ENCODE measurements at regions not wholly inside any gene's neighbourhood (a gene's known extent, or its start where the extent isn't known, plus 50 kb on each side); places are given as distances from the start of the nearest gene placed in this dataset.
"Not testable (repeated sequence)": the region's sequence is repeated elsewhere in the genome, so short reads cannot be mapped to it uniquely, and the experiment has no call there.

DNA sequence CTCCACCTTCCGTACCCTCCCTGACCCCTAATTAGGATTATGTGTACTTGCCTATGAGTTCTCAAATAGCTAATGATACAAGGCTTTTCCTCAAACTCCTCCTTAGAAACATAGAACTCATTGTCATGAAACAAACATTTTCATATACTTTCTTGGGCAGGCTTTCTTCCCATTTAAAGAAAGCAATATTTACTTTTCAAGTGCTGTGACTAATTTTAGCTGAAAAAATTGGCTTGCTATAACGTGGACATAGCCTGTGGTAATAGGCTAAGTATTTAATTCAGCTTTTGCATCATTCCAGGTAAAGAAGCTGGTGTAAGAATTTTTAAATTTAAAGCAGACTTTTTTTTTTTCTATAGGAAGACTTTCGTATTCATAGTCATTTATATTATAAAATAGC, 208.7 kb downstream of the SOX2 start:
- DNase-seq (ENCODE audit: low read depth): no peak

GRCh38 chr3:181921220-181921619, 209.5 kb downstream of the SOX2 start:
- no peak for DNase-seq (ENCODE audit: low read depth)

GRCh38 chr3:181925841-181926240, 214.1 kb downstream of the SOX2 start:
- not testable (repeated sequence) for DNase-seq (ENCODE audit: low read depth)

GRCh38 chr3:181929501-181929900, 217.8 kb downstream of the SOX2 start:
- no peak for DNase-seq (ENCODE audit: low read depth)

DNA sequence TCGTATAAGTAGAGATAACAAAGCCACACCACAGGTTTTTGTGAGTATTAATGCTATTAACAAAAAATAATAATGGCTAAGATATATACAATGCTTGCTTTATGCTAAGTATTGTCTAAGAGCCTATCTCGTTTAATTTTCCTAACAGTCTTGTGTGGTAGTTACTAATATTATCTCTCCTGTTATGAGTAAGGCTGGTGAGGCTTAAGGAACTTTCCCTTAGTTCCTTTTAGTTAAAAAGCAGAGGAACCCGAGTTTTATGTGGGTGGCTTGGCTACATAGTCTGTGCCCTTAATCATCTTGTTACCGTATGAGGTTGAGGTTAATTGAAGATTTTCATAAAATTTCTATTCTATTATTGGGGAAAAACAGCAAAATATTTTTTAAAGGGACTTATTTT, 218.4 kb downstream of the SOX2 start:
- no peak for DNase-seq (ENCODE audit: low read depth)

GRCh38 chr3:181932039-181932438, 220.3 kb downstream of the SOX2 start:
- DNase-seq (ENCODE audit: low read depth): no peak

- DNase-seq (ENCODE audit: low read depth): no peak
Measured at GRCh38 chr3:181933052-181933618, 221.4 kb downstream of the SOX2 start.

- DNase-seq (ENCODE audit: low read depth): no peak
Measured at GRCh38 chr3:181935915-181936314, 224.2 kb downstream of the SOX2 start.

DNA sequence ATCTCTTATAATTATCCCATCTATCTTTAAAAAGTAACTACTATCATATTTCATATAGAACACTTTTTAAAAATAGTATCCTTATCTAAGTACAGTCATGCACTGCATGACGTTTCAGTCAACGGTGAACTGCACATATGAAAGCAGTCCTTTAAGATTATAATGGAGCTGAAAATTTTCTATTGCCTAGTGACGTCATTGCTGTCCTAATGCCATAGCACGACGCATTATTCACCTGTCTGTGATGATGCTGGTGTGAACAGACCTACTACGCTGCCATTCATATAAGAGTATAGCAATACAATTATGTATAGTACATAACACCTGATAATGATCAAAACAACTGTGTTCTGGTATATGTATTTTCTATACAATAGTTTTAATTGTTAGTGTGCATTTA, 225.0 kb downstream of the SOX2 start:
- DNase-seq (ENCODE audit: low read depth): no peak

DNA sequence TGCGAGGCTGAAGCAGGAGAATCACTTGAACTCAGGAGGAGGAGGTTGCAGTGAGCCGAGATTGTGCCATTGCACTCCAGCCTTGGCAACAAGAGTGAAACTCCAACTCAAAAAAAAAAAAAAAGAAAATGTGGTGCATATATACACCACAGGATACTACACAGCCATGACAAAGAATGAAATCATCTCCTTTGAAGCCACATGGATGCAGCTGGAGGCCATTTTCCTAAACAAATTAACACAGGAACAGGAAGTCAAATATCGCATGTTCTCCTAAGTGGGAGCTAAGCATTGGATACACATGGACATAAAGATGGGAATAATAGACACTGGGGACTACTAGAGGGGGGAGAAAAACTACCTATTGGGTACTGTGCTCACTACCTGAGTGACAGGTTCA, 226.9 kb downstream of the SOX2 start:
- not testable (repeated sequence) for DNase-seq (ENCODE audit: low read depth)

DNA sequence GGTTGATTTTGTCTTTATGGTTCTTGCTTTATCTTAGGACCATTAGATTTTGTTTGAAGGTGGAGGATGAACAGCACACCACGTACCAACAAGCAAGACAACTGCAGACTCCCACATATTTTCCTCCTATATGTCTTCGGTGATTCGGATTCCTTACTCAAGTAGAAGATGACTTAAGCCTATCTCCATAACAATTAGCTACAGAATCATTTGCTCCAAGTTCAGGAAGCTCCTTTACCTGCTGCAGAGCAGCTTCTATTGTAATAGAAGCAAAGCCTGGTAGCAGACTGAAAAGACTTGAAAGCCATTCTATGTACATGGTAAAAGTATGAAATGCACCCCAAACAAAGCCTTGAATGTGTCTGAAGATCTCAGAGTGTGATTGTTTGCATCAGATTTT, 229.0 kb downstream of the SOX2 start:
- DNase-seq (ENCODE audit: low read depth): no peak

DNA sequence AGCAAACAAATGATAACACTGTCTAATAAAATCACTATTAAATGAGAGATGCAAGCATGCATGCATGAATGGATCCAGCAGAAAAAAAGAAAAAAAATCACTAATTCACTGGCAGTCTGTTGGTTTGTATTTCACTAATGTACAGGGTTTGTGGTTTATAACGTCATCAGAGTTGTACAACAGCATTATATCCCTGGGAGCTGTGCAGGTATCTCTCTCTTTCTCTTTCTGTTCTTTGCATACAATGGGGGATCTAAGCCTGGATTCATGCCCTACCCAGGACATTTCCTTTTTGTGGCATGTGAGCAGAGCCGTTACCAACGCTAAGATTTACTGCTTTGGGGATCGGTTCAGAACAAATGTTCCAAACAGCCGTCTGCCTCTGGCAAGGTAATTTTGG, 229.5 kb downstream of the SOX2 start:
- DNase-seq (ENCODE audit: low read depth): no peak

GRCh38 chr3:181943285-181943684, 231.6 kb downstream of the SOX2 start:
- DNase-seq (ENCODE audit: low read depth): no peak

DNA sequence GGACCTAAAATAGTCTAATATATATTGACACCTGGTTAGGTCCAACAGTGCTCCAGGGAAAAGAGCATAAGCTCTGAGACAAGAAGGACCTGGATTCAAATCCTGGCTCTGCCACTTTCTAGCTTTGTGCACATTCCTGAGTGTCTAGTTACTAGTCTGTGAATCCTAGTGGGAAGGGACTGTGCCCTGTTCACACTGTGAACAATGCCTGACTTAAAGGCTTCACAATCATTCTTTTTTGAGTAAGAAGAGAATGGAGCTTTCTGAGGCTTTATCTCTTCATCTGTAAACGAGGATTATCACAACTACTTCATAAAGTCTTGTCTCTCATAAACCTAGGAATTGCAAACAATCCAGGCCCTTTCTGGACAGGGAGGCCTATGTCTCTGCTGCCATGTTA, 235.9 kb downstream of the SOX2 start:
- no peak for DNase-seq (ENCODE audit: low read depth)

DNA sequence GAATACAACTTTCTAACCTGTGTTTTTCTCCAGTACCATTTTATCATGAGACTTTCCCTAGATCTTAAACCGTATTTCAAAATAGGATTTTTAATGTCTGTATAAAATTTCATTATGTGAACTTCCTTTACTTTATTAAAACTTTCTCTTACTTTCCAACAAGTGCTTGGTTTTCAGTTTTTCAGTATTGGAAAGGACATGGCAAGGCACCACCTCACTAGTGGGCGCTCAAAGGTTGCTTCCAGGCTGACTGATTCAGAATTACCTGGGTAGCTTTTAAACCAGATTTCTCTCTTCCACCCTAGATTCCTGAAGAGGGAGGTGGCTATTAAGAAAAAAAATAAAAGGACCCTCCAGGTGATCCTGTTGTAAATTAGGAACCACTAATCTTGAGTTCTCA, 236.6 kb downstream of the SOX2 start:
- DNase-seq (ENCODE audit: low read depth): no peak

DNA sequence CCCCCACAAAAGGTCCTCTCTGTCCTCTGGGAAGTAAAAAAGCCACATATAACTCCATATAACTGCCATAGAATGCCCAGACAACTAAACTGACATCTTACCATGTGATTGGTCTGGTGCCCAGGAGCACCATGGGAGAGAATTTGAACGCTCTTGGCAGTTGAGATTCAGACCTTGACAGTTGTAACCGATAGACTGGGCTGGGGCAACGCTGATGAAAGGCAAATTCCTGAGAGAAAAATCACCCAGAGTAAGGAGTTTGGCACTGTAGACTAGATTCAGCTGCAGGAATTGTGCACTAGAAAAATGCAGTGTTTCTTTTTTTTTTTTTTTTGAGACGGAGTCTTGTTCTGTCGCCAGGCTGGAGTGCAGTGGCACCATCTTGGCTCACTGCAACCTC, 240.5 kb downstream of the SOX2 start:
- no peak for DNase-seq (ENCODE audit: low read depth)

GRCh38 chr3:181952929-181953328, 241.2 kb downstream of the SOX2 start:
- DNase-seq (ENCODE audit: low read depth): no peak

- DNase-seq (ENCODE audit: low read depth): no peak
Measured at GRCh38 chr3:181955566-181955965, 243.8 kb downstream of the SOX2 start.

DNA sequence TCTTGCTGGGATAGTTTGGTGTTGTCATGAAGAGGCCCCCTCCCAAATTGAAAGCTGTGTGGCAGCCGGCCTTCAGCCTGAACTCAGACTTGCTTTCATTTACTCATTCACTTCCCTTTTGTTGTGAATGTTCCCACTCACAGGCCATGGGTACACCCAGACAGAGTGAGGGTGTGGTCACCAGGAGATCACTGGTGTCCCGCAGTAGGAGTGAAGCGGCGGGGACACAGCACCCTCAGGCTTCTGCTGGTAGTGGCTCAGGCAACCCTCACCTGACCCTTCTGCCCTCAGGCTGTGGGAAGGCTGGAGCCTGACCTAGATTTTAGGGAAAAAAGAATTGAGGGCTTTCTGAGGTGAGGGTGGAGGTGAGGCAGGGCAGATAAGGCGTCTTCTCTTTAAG, 244.4 kb downstream of the SOX2 start:
- no peak for DNase-seq (ENCODE audit: low read depth)

DNA sequence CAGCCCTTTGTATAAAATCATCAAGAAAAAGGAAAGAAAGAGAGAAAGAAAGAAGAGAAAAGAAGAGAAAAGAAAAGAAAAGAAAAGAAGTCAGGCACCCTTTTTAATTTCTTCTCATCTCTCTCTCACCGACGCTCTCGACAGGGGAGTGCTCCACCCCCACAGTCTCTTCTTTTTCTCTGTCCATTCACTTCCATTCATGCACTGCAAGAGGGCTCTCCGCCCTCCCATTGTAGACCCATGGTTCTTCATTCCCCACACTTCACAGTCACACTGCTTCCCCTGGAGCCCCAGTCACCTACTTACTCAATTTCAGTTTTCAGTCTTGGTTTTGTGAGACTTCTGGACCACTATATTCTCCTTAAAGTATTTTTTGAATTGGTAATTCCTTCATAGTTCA, 254.7 kb downstream of the SOX2 start:
- DNase-seq (ENCODE audit: low read depth): no peak

DNA sequence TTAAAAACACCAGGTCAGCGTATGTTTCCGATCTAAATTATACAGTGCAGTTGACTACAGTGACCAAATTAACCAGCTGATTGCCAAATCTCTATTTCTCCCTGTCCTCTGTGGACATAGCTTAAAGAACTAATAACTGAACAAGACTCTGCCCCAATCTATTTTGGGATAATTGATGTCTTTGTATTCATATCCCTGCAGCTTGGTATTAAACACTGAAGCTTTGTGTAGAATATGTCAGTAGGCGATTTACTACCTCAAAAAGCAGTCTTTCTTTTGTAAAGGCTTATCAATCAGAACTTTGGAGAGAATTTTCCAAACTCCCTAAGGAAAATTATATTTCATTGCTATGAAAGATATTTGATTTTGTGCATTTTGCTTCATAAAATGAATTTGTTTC, 258.2 kb downstream of the SOX2 start:
- DNase-seq (ENCODE audit: low read depth): no peak

GRCh38 chr3:181971424-181971823, 259.7 kb downstream of the SOX2 start:
- no peak for DNase-seq (ENCODE audit: low read depth)

- no peak for DNase-seq (ENCODE audit: low read depth)
Measured at GRCh38 chr3:181974198-181974597, 262.5 kb downstream of the SOX2 start.

DNA sequence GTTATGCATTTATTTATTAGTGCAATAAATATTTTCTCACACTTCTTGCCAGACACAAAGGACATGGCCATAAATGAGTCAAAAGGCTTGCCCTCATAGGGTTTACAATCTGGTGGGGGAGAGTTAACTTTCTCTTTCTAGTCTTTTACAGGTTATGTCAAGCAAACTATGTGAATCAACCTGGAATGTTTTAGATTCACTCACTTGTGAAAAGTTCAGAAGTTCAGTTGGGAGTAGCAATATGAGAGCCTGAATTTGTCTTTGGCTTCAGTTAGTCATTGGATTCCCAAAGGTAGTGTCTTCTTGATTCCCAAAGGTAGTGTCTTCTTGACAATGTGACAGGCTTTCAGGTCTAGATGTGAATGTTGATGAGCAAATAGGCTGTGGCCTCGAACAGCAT, 264.8 kb downstream of the SOX2 start:
- DNase-seq (ENCODE audit: low read depth): no peak

DNA sequence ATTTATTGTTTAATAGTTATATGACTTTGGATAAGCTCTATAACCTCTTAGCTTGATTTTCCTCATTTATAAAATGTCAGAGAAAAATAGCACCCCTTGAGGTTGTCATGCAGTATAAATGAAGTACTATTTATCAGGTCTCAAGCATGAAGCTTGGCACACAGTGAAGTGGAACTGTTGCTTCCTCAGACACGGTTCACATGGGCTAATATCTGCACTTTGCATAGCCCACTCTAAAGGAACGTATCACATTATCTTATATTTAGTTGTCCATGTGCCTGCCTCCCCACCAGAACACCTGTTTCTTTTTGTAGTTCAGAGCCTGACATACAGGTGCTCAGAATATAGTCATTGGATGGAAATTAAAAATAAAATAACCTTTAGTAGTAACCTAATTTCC, 273.7 kb downstream of the SOX2 start:
- DNase-seq (ENCODE audit: low read depth): no peak
